H1 (cell line): ENCODE measurements at regions not wholly inside any gene's neighbourhood (a gene's known extent, or its start where the extent isn't known, plus 50 kb on each side); places are given as distances from the start of the nearest gene placed in this dataset.

Experiments
- CEBPB ChIP-seq: IDR thresholded peaks from 2 replicates; pipeline ENCODE4 v1.6.1; 2012; ENCODE audit warnings: low read depth, low read length
- CTBP2 ChIP-seq: IDR thresholded peaks from 2 replicates; pipeline ENCODE4 v1.7.0; 2011; ENCODE audit warnings: borderline replicate concordance, mild to moderate bottlenecking, moderate library complexity, mixed read lengths, low read length; ENCODE audit not compliant: insufficient read depth, insufficient read length
- EGR1 ChIP-seq: IDR thresholded peaks from 2 replicates; pipeline ENCODE4 v1.6.1; 2011; ENCODE audit warnings: low read depth, low read length, borderline replicate concordance
- KDM5A ChIP-seq: fragments of 200-600 bp; IDR thresholded peaks from 2 replicates; pipeline ENCODE4 v1.7.1; 2012; ENCODE audit warnings: mild to moderate bottlenecking, low read length, inconsistent platforms, mixed read lengths
- PHF8 ChIP-seq: fragments of 200-600 bp; sonication (generic); conservative IDR thresholded peaks from 2 replicates; pipeline ENCODE4 v1.7.1; 2012; ENCODE audit warnings: low read depth, mild to moderate bottlenecking, inconsistent platforms, low read length, moderate library complexity
- POLR2A ChIP-seq, 2 experiments: IDR thresholded peaks; 1 replicate in 1 of 2; 2 replicates in 1 of 2; pipeline ENCODE4 v1.6.1; 2011; ENCODE audit warnings: low read depth in 2 of 2, low read length in 2 of 2, mild to moderate bottlenecking in 2 of 2; ENCODE audit errors: control extremely low read depth in 1 of 2
- RBBP5 ChIP-seq: IDR thresholded peaks from 2 replicates; pipeline ENCODE4 v1.7.1; 2012; ENCODE audit warnings: low read depth, mild to moderate bottlenecking, inconsistent platforms, low read length, moderate library complexity, borderline replicate concordance
- RFX5 ChIP-seq: IDR thresholded peaks from 2 replicates; pipeline ENCODE4 v1.6.1; 2011; ENCODE audit warnings: low read depth, low read length, improper control_type of control experiment, borderline replicate concordance
- TF ChIP-seq, protein P1 (sequence below), 3 experiments: IDR thresholded peaks; 1 replicate in 2 of 3; 2 replicates in 1 of 3; pipeline versions ENCODE4 v1.5.1 to v1.6.1; 2011; ENCODE audit warnings: low read length in 3 of 3, mild to moderate bottlenecking in 3 of 3, inconsistent platforms in 2 of 3, low read depth in 1 of 3, moderate library complexity in 1 of 3; ENCODE audit not compliant: insufficient read depth in 1 of 3; ENCODE audit errors: control extremely low read depth in 1 of 3
- TF ChIP-seq, protein P2 (sequence below): IDR thresholded peaks from 2 replicates; pipeline ENCODE4 v1.6.1; 2012; ENCODE audit warnings: inconsistent platforms
- TF ChIP-seq, protein P3 (sequence below): IDR thresholded peaks from 2 replicates; pipeline ENCODE4 v1.6.1; 2012; ENCODE audit warnings: low read length, inconsistent platforms

DNA sequence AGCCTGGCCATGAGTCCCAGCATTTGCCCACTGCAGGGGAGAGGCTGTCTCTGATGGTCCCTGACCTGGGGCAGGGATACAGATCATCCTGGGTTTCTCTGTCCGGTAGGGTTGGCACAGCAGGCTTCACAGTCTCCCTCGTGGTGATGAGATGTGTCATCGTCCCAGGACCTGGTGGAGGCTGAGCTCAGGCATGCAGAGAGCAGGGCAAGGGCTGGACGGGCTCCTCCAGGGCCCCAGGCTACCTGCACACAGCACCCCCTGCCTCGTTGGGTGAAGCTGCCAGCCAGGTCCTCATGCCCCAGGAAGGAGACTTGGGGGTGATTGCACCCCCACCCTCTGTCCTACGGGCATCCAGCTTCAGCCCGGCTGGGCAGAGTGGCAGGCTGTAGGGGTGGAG lies 155.8 kb upstream of the GSE1 start:
- TF ChIP-seq POLR2A (IDR thresholded peaks at IDR 0.05; ENCODE audit: control extremely low read depth in 1 of 2, low read depth in 2 of 2, low read length in 2 of 2), result no peak
- TF ChIP-seq, protein P1, sequence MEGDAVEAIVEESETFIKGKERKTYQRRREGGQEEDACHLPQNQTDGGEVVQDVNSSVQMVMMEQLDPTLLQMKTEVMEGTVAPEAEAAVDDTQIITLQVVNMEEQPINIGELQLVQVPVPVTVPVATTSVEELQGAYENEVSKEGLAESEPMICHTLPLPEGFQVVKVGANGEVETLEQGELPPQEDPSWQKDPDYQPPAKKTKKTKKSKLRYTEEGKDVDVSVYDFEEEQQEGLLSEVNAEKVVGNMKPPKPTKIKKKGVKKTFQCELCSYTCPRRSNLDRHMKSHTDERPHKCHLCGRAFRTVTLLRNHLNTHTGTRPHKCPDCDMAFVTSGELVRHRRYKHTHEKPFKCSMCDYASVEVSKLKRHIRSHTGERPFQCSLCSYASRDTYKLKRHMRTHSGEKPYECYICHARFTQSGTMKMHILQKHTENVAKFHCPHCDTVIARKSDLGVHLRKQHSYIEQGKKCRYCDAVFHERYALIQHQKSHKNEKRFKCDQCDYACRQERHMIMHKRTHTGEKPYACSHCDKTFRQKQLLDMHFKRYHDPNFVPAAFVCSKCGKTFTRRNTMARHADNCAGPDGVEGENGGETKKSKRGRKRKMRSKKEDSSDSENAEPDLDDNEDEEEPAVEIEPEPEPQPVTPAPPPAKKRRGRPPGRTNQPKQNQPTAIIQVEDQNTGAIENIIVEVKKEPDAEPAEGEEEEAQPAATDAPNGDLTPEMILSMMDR (IDR thresholded peaks at IDR 0.05; ENCODE audit: control extremely low read depth in 1 of 3, insufficient read depth in 1 of 3, low read depth in 1 of 3, low read length in 3 of 3), result no peak
- TF ChIP-seq CTBP2, result no peak
- TF ChIP-seq, protein P2, sequence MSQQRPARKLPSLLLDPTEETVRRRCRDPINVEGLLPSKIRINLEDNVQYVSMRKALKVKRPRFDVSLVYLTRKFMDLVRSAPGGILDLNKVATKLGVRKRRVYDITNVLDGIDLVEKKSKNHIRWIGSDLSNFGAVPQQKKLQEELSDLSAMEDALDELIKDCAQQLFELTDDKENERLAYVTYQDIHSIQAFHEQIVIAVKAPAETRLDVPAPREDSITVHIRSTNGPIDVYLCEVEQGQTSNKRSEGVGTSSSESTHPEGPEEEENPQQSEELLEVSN, result no peak
- no peak for TF ChIP-seq KDM5A
- no peak for TF ChIP-seq EGR1
- no peak for TF ChIP-seq RBBP5
- TF ChIP-seq RFX5, result no peak
- TF ChIP-seq, protein P3, sequence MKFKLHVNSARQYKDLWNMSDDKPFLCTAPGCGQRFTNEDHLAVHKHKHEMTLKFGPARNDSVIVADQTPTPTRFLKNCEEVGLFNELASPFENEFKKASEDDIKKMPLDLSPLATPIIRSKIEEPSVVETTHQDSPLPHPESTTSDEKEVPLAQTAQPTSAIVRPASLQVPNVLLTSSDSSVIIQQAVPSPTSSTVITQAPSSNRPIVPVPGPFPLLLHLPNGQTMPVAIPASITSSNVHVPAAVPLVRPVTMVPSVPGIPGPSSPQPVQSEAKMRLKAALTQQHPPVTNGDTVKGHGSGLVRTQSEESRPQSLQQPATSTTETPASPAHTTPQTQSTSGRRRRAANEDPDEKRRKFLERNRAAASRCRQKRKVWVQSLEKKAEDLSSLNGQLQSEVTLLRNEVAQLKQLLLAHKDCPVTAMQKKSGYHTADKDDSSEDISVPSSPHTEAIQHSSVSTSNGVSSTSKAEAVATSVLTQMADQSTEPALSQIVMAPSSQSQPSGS, result no peak
- TF ChIP-seq PHF8, result no peak
- no peak for TF ChIP-seq CEBPB
